ENCODE measurements at regions not wholly inside any gene's neighbourhood (a gene's known extent, or its start where the extent isn't known, plus 50 kb on each side); places are given as distances from the start of the nearest gene placed in this dataset.

GRCh38 chr11:115598257-115598901 is 94.2 kb upstream of the CADM1 start:
- H3K36me3 ChIP-seq (ENCODE audit: control insufficient read depth, insufficient read depth, low read length): no peaks in the 10 kb centered on the region

GRCh38 chr11:115591380-115591779 is 87.2 kb upstream of the CADM1 start:
- Histone ChIP-seq H3K79me2 (ENCODE audit: control insufficient read depth, insufficient read depth, low read length) (no peaks in the 10 kb centered on the region), H3K9me3 (ENCODE audit: control insufficient read depth, insufficient read depth, low read depth, low read length) (no peaks in the 10 kb centered on the region), H3K4me1 (ENCODE audit: control insufficient read depth, extremely low read depth, insufficient read depth, low read length) (no peaks in the 10 kb centered on the region), H3K36me3 (ENCODE audit: control insufficient read depth, insufficient read depth, low read length) (no peaks in the 10 kb centered on the region), H3K4me3 (replicated peaks in 1 of 4; ENCODE audit: control extremely low read depth in 1 of 4, insufficient read depth in 1 of 4, low read depth in 3 of 4, low read length in 4 of 4) (no peak overlapping the region), H3K9ac (ENCODE audit: insufficient read depth, low read length) (no peak overlapping the region), H2AFZ (ENCODE audit: low read length) (no peak overlapping the region), H3K27ac (ENCODE audit: insufficient read depth, low read length) (no peak overlapping the region), H3K27me3 (ENCODE audit: control insufficient read depth, insufficient read depth, low read length) (no peaks in the 10 kb centered on the region), H3K4me2 (ENCODE audit: extremely low read depth, insufficient read depth, low read length) (no peak overlapping the region), H4K20me1 (ENCODE audit: control insufficient read depth, extremely low read depth, insufficient read depth, low read length) (no peaks in the 10 kb centered on the region)
- DNase-seq (ENCODE audit: low read depth in 2 of 2): no peak
- TF ChIP-seq CTCF (conservative IDR thresholded peaks at IDR 0.05 in 1 of 2, IDR thresholded peaks at IDR 0.05 in 1 of 2; ENCODE audit: low read depth in 1 of 2, low read length in 2 of 2) (no peak), EZH2 (IDR thresholded peaks at IDR 0.05; ENCODE audit: low read length, missing control alignments) (no peak)

More at GRCh38 chr11:115598257-115598901, 94.2 kb upstream of the CADM1 start:
- H3K27ac ChIP-seq (ENCODE audit: insufficient read depth, low read length): no peak overlapping the region
- H3K4me1 ChIP-seq (ENCODE audit: control insufficient read depth, extremely low read depth, insufficient read depth, low read length): no peaks in the 10 kb centered on the region
- H3K9ac ChIP-seq (ENCODE audit: insufficient read depth, low read length): no peak overlapping the region
- TF ChIP-seq CTCF (conservative IDR thresholded peaks at IDR 0.05 in 1 of 2, IDR thresholded peaks at IDR 0.05 in 1 of 2; ENCODE audit: low read depth in 1 of 2, low read length in 2 of 2) (no peak), EZH2 (IDR thresholded peaks at IDR 0.05; ENCODE audit: low read length, missing control alignments) (no peak)
- no peak overlapping the region for H3K4me2 ChIP-seq (ENCODE audit: extremely low read depth, insufficient read depth, low read length)
- no peaks in the 10 kb centered on the region for H4K20me1 ChIP-seq (ENCODE audit: control insufficient read depth, extremely low read depth, insufficient read depth, low read length)
- no peak for DNase-seq (ENCODE audit: low read depth in 2 of 2)
- H3K27me3 ChIP-seq (ENCODE audit: control insufficient read depth, insufficient read depth, low read length): no peaks in the 10 kb centered on the region
- H3K79me2 ChIP-seq (ENCODE audit: control insufficient read depth, insufficient read depth, low read length): no peaks in the 10 kb centered on the region
- no peaks in the 10 kb centered on the region for H3K9me3 ChIP-seq (ENCODE audit: control insufficient read depth, insufficient read depth, low read depth, low read length)
- H2AFZ ChIP-seq (ENCODE audit: low read length): no peak overlapping the region
- H3K4me3 ChIP-seq (replicated peaks in 1 of 4; ENCODE audit: control extremely low read depth in 1 of 4, insufficient read depth in 1 of 4, low read depth in 3 of 4, low read length in 4 of 4): no peak overlapping the region

- Histone ChIP-seq H3K4me2 (ENCODE audit: extremely low read depth, insufficient read depth, low read length) (no peak overlapping the region), H3K27ac (ENCODE audit: insufficient read depth, low read length) (no peak overlapping the region), H3K4me3 (replicated peaks in 1 of 4; ENCODE audit: control extremely low read depth in 1 of 4, insufficient read depth in 1 of 4, low read depth in 3 of 4, low read length in 4 of 4) (no peak overlapping the region), H4K20me1 (ENCODE audit: control insufficient read depth, extremely low read depth, insufficient read depth, low read length) (no peaks in the 10 kb centered on the region), H3K27me3 (ENCODE audit: control insufficient read depth, insufficient read depth, low read length) (no peaks in the 10 kb centered on the region), H3K9me3 (ENCODE audit: control insufficient read depth, insufficient read depth, low read depth, low read length) (no peaks in the 10 kb centered on the region), H3K36me3 (ENCODE audit: control insufficient read depth, insufficient read depth, low read length) (no peaks in the 10 kb centered on the region), H3K4me1 (ENCODE audit: control insufficient read depth, extremely low read depth, insufficient read depth, low read length) (no peaks in the 10 kb centered on the region), H3K9ac (ENCODE audit: insufficient read depth, low read length) (no peak overlapping the region), H3K79me2 (ENCODE audit: control insufficient read depth, insufficient read depth, low read length) (no peaks in the 10 kb centered on the region), H2AFZ (ENCODE audit: low read length) (no peak overlapping the region)
- TF ChIP-seq EZH2 (IDR thresholded peaks at IDR 0.05; ENCODE audit: low read length, missing control alignments) (no peak), CTCF (conservative IDR thresholded peaks at IDR 0.05 in 1 of 2, IDR thresholded peaks at IDR 0.05 in 1 of 2; ENCODE audit: low read depth in 1 of 2, low read length in 2 of 2) (no peak)
- DNase-seq (ENCODE audit: low read depth in 2 of 2): no peak
Observed at GRCh38 chr11:115590254-115590653, 86.0 kb upstream of the CADM1 start.
